H9 (cell line): ENCODE measurements at regions not wholly inside any gene's neighbourhood (a gene's known extent, or its start where the extent isn't known, plus 50 kb on each side); places are given as distances from the start of the nearest gene placed in this dataset.

Experiments
- DNase-seq: peaks from one replicate; pipeline ENCODE4 v3.0.0-alpha.2; 2017
- H2AFZ ChIP-seq: one replicate; pipeline ENCODE4 v1.6.1; 2013; ENCODE audit warnings: mild to moderate bottlenecking, low read length, control low read depth, moderate library complexity
- H2AK5ac ChIP-seq: 2 replicates; pipeline ENCODE4 v1.6.1; 2013; ENCODE audit warnings: low read length, control low read depth, mixed read lengths; ENCODE audit not compliant: insufficient read length
- H2BK120ac ChIP-seq: one replicate; pipeline ENCODE4 v1.6.1; 2013; ENCODE audit warnings: low read depth, mild to moderate bottlenecking, low read length, control low read depth, inconsistent platforms; ENCODE audit not compliant: poor library complexity, severe bottlenecking
- H2BK12ac ChIP-seq: 2 replicates; pipeline ENCODE4 v1.6.1; 2013; ENCODE audit warnings: low read length, control low read depth, mixed read lengths, low read depth; ENCODE audit not compliant: insufficient read length
- H2BK15ac ChIP-seq: 2 replicates; pipeline ENCODE4 v1.6.1; 2013; ENCODE audit warnings: low read depth, low read length, control low read depth
- H2BK20ac ChIP-seq: one replicate; pipeline ENCODE4 v1.6.1; 2013; ENCODE audit warnings: low read depth, mild to moderate bottlenecking, low read length, control low read depth, inconsistent platforms; ENCODE audit not compliant: poor library complexity, severe bottlenecking
- H2BK5ac ChIP-seq: 2 replicates; pipeline ENCODE4 v1.6.1; 2013; ENCODE audit warnings: low read length, control low read depth, mixed read lengths; ENCODE audit not compliant: insufficient read length
- H3K14ac ChIP-seq: 2 replicates; pipeline ENCODE4 v1.6.1; 2013; ENCODE audit warnings: low read length, control low read depth; ENCODE audit not compliant: insufficient read depth
- H3K18ac ChIP-seq: 2 replicates; pipeline ENCODE4 v1.6.1; 2013; ENCODE audit warnings: low read depth, mild to moderate bottlenecking, mixed read lengths, low read length, control low read depth; ENCODE audit not compliant: insufficient read length
- H3K23ac ChIP-seq: 2 replicates; pipeline ENCODE4 v1.6.1; 2013; ENCODE audit warnings: low read length, control low read depth, mixed read lengths, low read depth; ENCODE audit not compliant: insufficient read length
- H3K23me2 ChIP-seq: 2 replicates; pipeline ENCODE4 v1.6.1; 2013; ENCODE audit warnings: low read depth, mild to moderate bottlenecking, mixed read lengths, low read length, control low read depth; ENCODE audit not compliant: insufficient read length, poor library complexity, severe bottlenecking
- H3K27ac ChIP-seq: 2 replicates; pipeline ENCODE4 v1.5.1; 2013; ENCODE audit warnings: low read length, control low read depth, mixed read lengths, low read depth; ENCODE audit not compliant: insufficient read length
- H3K27me3 ChIP-seq: 2 replicates; pipeline ENCODE4 v1.6.1; 2013; ENCODE audit warnings: low read length, control low read depth, inconsistent platforms; ENCODE audit not compliant: insufficient read depth
- H3K4ac ChIP-seq: 2 replicates; pipeline ENCODE4 v1.6.1; 2013; ENCODE audit warnings: low read depth, mild to moderate bottlenecking, control low read depth, inconsistent platforms, low read length, moderate library complexity
- H3K4me1 ChIP-seq: 2 replicates; pipeline ENCODE4 v1.6.1; 2013; ENCODE audit warnings: low read length, control low read depth, inconsistent platforms; ENCODE audit not compliant: insufficient read depth
- H3K4me2 ChIP-seq: 2 replicates; pipeline ENCODE4 v1.6.1; 2013; ENCODE audit warnings: low read length, control low read depth, mixed read lengths; ENCODE audit not compliant: insufficient read length, insufficient read depth
- H3K56ac ChIP-seq: 2 replicates; pipeline ENCODE4 v1.6.1; 2013; ENCODE audit warnings: low read depth, mild to moderate bottlenecking, mixed read lengths, low read length, control low read depth; ENCODE audit not compliant: insufficient read length
- H3K79me1 ChIP-seq: 2 replicates; pipeline ENCODE4 v1.6.1; 2013; ENCODE audit warnings: low read depth, mild to moderate bottlenecking, moderate library complexity, low read length, control low read depth, inconsistent platforms; ENCODE audit not compliant: insufficient read depth, poor library complexity, severe bottlenecking
- H3K79me2 ChIP-seq: 2 replicates; pipeline ENCODE4 v1.6.1; 2013; ENCODE audit warnings: low read length, control low read depth, inconsistent platforms; ENCODE audit not compliant: insufficient read depth
- H3K9ac ChIP-seq: 2 replicates; pipeline ENCODE4 v1.6.1; 2013; ENCODE audit warnings: low read length, control low read depth, mixed read lengths; ENCODE audit not compliant: insufficient read length; ENCODE audit errors: extremely low read depth
- H3K9me3 ChIP-seq: one replicate; pipeline ENCODE4 v1.6.1; 2013; ENCODE audit warnings: low read depth, low read length, inconsistent platforms; ENCODE audit not compliant: control insufficient read depth
- H3T11ph ChIP-seq: one replicate; pipeline ENCODE4 v1.6.1; 2013; ENCODE audit warnings: mild to moderate bottlenecking, low read length, control low read depth, inconsistent platforms
- H4K20me1 ChIP-seq: one replicate; pipeline ENCODE4 v1.6.1; 2013; ENCODE audit not compliant: control insufficient read depth, insufficient read length, insufficient read depth
- H4K5ac ChIP-seq: 2 replicates; pipeline ENCODE4 v1.6.1; 2013; ENCODE audit warnings: low read depth, mild to moderate bottlenecking, mixed read lengths, low read length, control low read depth; ENCODE audit not compliant: insufficient read length
- H4K8ac ChIP-seq: replicated peaks from 2 replicates; pipeline ENCODE4 v1.6.1; 2013; ENCODE audit warnings: low read length, control low read depth, mixed read lengths, low read depth; ENCODE audit not compliant: insufficient read length
- H4K91ac ChIP-seq: 2 replicates; pipeline ENCODE4 v1.6.1; 2013; ENCODE audit warnings: low read depth, mild to moderate bottlenecking, moderate library complexity, mixed read lengths, low read length, control low read depth; ENCODE audit not compliant: insufficient read length
- H3K27ac Mint-ChIP-seq, 3 experiments: 2 replicates in 2 of 3; 3 replicates in 1 of 3; pipeline ENCODE4 v1.8.0; 2020 to 2021; ENCODE audit warnings: mixed read lengths in 3 of 3, mild to moderate bottlenecking in 1 of 3, moderate library complexity in 1 of 3
- H3K27me3 Mint-ChIP-seq: 2 replicates; pipeline ENCODE4 v1.8.0; 2021; ENCODE audit warnings: low read depth, mild to moderate bottlenecking, moderate library complexity, mixed read lengths
- H3K36me3 Mint-ChIP-seq, 3 experiments: 2 replicates in 2 of 3; 3 replicates in 1 of 3; pipeline ENCODE4 v1.8.0; 2020 to 2021; ENCODE audit warnings: low read depth in 3 of 3, mixed read lengths in 3 of 3; ENCODE audit not compliant: insufficient read depth in 1 of 3
- H3K4me1 Mint-ChIP-seq, 2 experiments: 2 replicates each; pipeline ENCODE4 v1.8.0; 2020; ENCODE audit warnings: mixed read lengths in 2 of 2
- H3K4me3 Mint-ChIP-seq, 2 experiments: 2 replicates in 1 of 2; 3 replicates in 1 of 2; pipeline ENCODE4 v1.8.0; 2020 to 2021; ENCODE audit warnings: mild to moderate bottlenecking in 2 of 2, mixed read lengths in 2 of 2, moderate library complexity in 1 of 2
- H3K9me3 Mint-ChIP-seq, 2 experiments: 2 replicates in 1 of 2; 3 replicates in 1 of 2; pipeline ENCODE4 v1.8.0; 2020; ENCODE audit warnings: mild to moderate bottlenecking in 2 of 2, mixed read lengths in 2 of 2, moderate library complexity in 1 of 2
- CTCF ChIP-seq: fragments of 200-600 bp; sonication (generic); conservative IDR thresholded peaks from 3 replicates; pipeline ENCODE4 v1.8.0; 2021; ENCODE audit warnings: antibody characterized with exemption, mild to moderate bottlenecking
- WGBS: extraction: QIAGEN DNeasy Blood & Tissue Kit; methylation state at CpG from one replicate; pipeline ENCODE4 v1.1.7; 2013; ENCODE audit warnings: missing lambda C conversion rate, low lambda C conversion rate, mixed read lengths; ENCODE audit not compliant: insufficient read length; ENCODE audit errors: extremely low coverage; 5-methylcytosine and 5-hydroxymethylcytosine counted together

GRCh38 chr6:140441256-140441655 lies 1066.8 kb upstream of the CITED2 start:
- Histone ChIP-seq H3K4me1 (peaks cover 3% of the 10 kb centered on the region; the same call in 1 of the 2 replicates), H3K4me2 (no peak overlapping the region), H2BK5ac (no peak overlapping the region), H2BK120ac (no peak overlapping the region), H2BK15ac (no peak overlapping the region), H3K23me2 (no peaks in the 10 kb centered on the region), H2AK5ac (no peak overlapping the region), H2AFZ (no peak overlapping the region), H3K18ac (no peak overlapping the region), H3K79me2 (no peaks in the 10 kb centered on the region), H3K27me3 (no peaks in the 10 kb centered on the region), H4K20me1 (no peaks in the 10 kb centered on the region), H2BK20ac (no peak overlapping the region), H3K56ac (no peak overlapping the region), H3K79me1 (no peaks in the 10 kb centered on the region), H3K9me3 (no peaks in the 10 kb centered on the region), H3K4ac (no peak overlapping the region), H4K91ac (no peak overlapping the region), H3T11ph (no peak overlapping the region), H3K14ac (no peak overlapping the region), H3K27ac (no peak overlapping the region), H4K8ac (no peak overlapping the region), H4K5ac (no peak overlapping the region), H3K9ac (no peak overlapping the region), H2BK12ac (no peak overlapping the region), H3K23ac (no peak overlapping the region)
- peak; percentile 67 for TF ChIP-seq CTCF
- Mint-ChIP-seq H3K9me3 (peaks cover 8 to 10% of the 10 kb centered on the region in 2 experiments), H3K27ac (peak overlapping the region in 1 of 3 experiments; percentile 18; a peak in 2 of 7 replicates), H3K36me3 (peaks cover 2 to 12% (median 8%) of the 10 kb centered on the region in 3 experiments; a peak in 5 of 7 replicates), H3K27me3 (no peaks in the 10 kb centered on the region), H3K4me1 (peaks cover 41% of the 10 kb centered on the region in 2 experiments), H3K4me3 (no peak overlapping the region)
- peak; percentile 49 for DNase-seq
- no CpG with 5 or more reads among the region's 6 CpGs for WGBS
